Smooth muscle cell (in vitro differentiated cells): ENCODE measurements at regions not wholly inside any gene's neighbourhood (a gene's known extent, or its start where the extent isn't known, plus 50 kb on each side); places are given as distances from the start of the nearest gene placed in this dataset.
A peak's percentile ranks its signal among the peaks of the same experiment; 100 is the strongest.

Source experiments
- DNase-seq: peaks from one replicate; lab custom pipeline; 2025; ENCODE audit not compliant: unreplicated experiment; lab: John Stamatoyannopoulos, UW
- H2AFZ ChIP-seq: fragments of 200-600 bp; sonication (generic); 2 replicates; pipeline ENCODE4 v1.6.0; 2016; ENCODE audit warnings: antibody characterized with exemption, low read depth, mild to moderate bottlenecking
- H3F3A ChIP-seq: fragments of 200-600 bp; sonication (generic); 2 replicates; pipeline ENCODE4 v1.6.0; 2017; ENCODE audit warnings: antibody characterized with exemption, low read depth
- H3K27ac ChIP-seq: fragments of 200-600 bp; sonication (generic); 2 replicates; pipeline ENCODE4 v1.5.1; 2016; ENCODE audit warnings: low read depth, mild to moderate bottlenecking
- H3K27me3 ChIP-seq: fragments of 200-600 bp; sonication (generic); 2 replicates; pipeline ENCODE4 v1.6.1; 2016; ENCODE audit warnings: low read depth, mild to moderate bottlenecking
- H3K36me3 ChIP-seq: fragments of 200-600 bp; sonication (generic); 2 replicates; pipeline ENCODE4 v1.5.1; 2016; ENCODE audit warnings: low read depth
- H3K4me1 ChIP-seq: fragments of 200-600 bp; sonication (generic); 2 replicates; pipeline ENCODE4 v1.5.1; 2016; ENCODE audit warnings: low read depth
- H3K4me2 ChIP-seq: fragments of 200-600 bp; sonication (generic); 2 replicates; pipeline ENCODE4 v1.6.0; 2016; ENCODE audit warnings: mild to moderate bottlenecking
- H3K4me3 ChIP-seq: fragments of 200-600 bp; sonication (generic); 2 replicates; pipeline ENCODE4 v1.5.1; 2016; ENCODE audit warnings: mild to moderate bottlenecking
- H3K79me2 ChIP-seq: fragments of 200-600 bp; sonication (generic); 2 replicates; pipeline ENCODE4 v1.6.0; 2016; ENCODE audit warnings: low read depth, mild to moderate bottlenecking
- H3K9ac ChIP-seq: fragments of 200-600 bp; sonication (generic); 2 replicates; pipeline ENCODE4 v1.6.0; 2016; ENCODE audit warnings: low read depth
- H3K9me3 ChIP-seq: fragments of 200-600 bp; sonication (generic); replicated peaks from 2 replicates; pipeline ENCODE4 v1.5.1; 2016; ENCODE audit warnings: low read depth
- H4K20me1 ChIP-seq: fragments of 200-600 bp; sonication (generic); 2 replicates; pipeline ENCODE4 v1.6.0; 2016; ENCODE audit warnings: low read depth
- WGBS: methylation state at CpG from one replicate; pipeline ENCODE4 v1.1.7; 2016; ENCODE audit warnings: low lambda C conversion rate; 5-methylcytosine and 5-hydroxymethylcytosine counted together
- TF ChIP-seq, protein P1 (sequence below): fragments of 200-600 bp; sonication (generic); IDR thresholded peaks from 2 replicates; pipeline ENCODE4 v1.5.1; 2017; ENCODE audit warnings: borderline replicate concordance, mild to moderate bottlenecking, antibody characterized with exemption; ENCODE audit not compliant: insufficient read depth, poor library complexity, severe bottlenecking

DNA sequence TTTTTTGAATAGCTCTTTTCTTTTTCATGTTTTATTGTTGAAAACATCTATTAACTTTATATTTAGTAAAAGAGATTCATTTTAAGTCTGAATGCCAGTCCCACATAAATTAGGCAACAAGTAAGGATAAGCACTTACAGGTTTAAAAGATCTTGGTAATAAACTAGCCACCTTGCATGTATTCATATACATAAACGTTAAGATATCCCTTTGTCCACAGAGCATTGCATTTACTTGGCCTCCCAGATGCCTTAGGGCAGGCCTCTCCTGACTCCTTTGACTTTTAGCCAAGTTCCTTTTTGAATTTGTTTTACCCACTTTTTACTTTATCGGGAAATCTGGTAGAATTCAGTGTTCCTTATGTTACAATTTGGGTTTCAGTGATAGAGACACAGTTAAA lies 331.7 kb downstream of the ETNK1 start:
- Histone ChIP-seq H3K4me1 (no peaks in the 10 kb centered on the region), H3F3A (no peaks in the 10 kb centered on the region), H3K4me2 (no peak overlapping the region), H3K9me3 (no peaks in the 10 kb centered on the region), H3K27me3 (no peaks in the 10 kb centered on the region), H3K27ac (no peak overlapping the region), H3K4me3 (no peak overlapping the region), H3K36me3 (no peaks in the 10 kb centered on the region), H3K79me2 (no peaks in the 10 kb centered on the region), H3K9ac (no peak overlapping the region), H4K20me1 (no peaks in the 10 kb centered on the region), H2AFZ (no peak overlapping the region)
- 61% methylated on average over 2 of the region's 2 CpGs for WGBS
- TF ChIP-seq, protein P1, sequence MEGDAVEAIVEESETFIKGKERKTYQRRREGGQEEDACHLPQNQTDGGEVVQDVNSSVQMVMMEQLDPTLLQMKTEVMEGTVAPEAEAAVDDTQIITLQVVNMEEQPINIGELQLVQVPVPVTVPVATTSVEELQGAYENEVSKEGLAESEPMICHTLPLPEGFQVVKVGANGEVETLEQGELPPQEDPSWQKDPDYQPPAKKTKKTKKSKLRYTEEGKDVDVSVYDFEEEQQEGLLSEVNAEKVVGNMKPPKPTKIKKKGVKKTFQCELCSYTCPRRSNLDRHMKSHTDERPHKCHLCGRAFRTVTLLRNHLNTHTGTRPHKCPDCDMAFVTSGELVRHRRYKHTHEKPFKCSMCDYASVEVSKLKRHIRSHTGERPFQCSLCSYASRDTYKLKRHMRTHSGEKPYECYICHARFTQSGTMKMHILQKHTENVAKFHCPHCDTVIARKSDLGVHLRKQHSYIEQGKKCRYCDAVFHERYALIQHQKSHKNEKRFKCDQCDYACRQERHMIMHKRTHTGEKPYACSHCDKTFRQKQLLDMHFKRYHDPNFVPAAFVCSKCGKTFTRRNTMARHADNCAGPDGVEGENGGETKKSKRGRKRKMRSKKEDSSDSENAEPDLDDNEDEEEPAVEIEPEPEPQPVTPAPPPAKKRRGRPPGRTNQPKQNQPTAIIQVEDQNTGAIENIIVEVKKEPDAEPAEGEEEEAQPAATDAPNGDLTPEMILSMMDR = no peak
- DNase-seq = no peak

DNA sequence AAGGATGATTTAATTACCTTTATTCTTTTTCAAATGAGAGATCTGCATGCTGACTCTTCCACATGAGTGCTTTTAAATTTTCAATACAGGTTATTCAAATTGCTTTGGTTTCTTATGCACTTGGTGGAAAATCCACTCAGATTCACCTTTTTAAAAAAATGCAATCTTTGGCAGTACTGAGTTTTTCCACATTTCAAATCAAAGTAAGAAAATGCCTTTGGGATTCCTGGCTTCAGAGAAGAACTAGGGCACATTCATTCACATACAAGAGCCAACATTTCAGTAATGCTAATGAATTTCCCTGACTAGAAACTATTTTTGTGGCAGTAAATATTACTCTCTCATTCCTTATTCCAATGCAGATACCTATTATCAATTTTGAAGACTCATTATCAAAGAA lies 342.2 kb downstream of the ETNK1 start:
- Histone ChIP-seq H3F3A (peaks cover 3% of the 10 kb centered on the region), H3K27ac (no peak overlapping the region), H3K27me3 (no peaks in the 10 kb centered on the region), H3K79me2 (no peaks in the 10 kb centered on the region), H3K4me2 (no peak overlapping the region), H3K4me1 (no peaks in the 10 kb centered on the region), H3K36me3 (no peaks in the 10 kb centered on the region), H3K4me3 (no peak overlapping the region), H4K20me1 (no peaks in the 10 kb centered on the region), H2AFZ (no peak overlapping the region), H3K9me3 (no peaks in the 10 kb centered on the region), H3K9ac (no peak overlapping the region)
- TF ChIP-seq, protein P1 = no peak
- DNase-seq = no peak

DNA sequence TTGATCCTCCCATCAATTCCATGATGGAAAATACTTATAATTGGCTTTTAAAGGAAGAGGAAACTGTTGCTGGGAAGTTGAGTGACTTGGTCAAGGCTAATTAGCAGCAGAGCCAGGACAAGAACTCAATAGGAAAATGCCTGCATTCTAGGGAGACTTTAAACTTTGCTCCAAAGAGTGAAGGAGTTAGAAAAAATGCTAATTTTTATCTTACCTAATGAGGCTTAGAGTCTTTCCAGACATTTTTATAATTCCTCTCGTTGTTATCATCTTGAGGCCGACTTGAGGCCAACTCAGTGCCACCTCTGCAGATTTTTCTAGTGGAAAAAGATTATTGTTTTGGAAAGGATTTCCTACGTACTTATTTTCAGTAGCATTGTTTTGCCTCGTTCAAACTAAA lies 344.6 kb downstream of the ETNK1 start:
- no peaks in the 10 kb centered on the region for H3K9me3 ChIP-seq
- no peak overlapping the region for H3K27ac ChIP-seq
- no peak overlapping the region for H3K9ac ChIP-seq
- 34% methylated on average over 4 of the region's 4 CpGs for WGBS
- H3K4me3 ChIP-seq = no peak overlapping the region
- peak overlapping the region; percentile 26 for H3K4me2 ChIP-seq
- H3K36me3 ChIP-seq = no peaks in the 10 kb centered on the region
- H2AFZ ChIP-seq = peak overlapping the region; percentile 1
- no peaks in the 10 kb centered on the region for H3K79me2 ChIP-seq
- peaks cover 3% of the 10 kb centered on the region for H3F3A ChIP-seq
- TF ChIP-seq, protein P1 = no peak
- H3K27me3 ChIP-seq = no peaks in the 10 kb centered on the region
- H4K20me1 ChIP-seq = no peaks in the 10 kb centered on the region
- DNase-seq = no peak
- H3K4me1 ChIP-seq = no peaks in the 10 kb centered on the region

DNA sequence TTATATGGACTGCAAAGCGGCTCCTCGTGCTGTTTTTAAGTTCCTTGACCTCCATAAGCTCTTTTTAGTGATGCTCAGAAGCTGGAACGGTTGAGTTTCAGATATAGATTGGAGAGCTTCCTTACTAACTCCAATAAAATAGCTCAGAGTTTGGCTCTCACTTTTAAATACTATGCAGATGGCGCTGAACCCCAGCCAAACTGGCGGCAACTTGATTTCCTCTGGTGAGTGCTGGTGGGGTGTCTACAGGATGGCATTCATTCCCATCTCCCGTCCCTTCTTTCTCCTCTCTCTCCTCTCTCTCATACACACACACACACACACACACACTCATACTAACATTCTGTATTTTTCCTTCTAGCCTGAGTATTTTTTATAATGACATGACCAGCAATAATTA lies 346.3 kb downstream of the ETNK1 start:
- Histone ChIP-seq H3K27me3 (no peaks in the 10 kb centered on the region), H4K20me1 (no peaks in the 10 kb centered on the region), H3K9me3 (no peaks in the 10 kb centered on the region), H3K4me3 (no peak overlapping the region), H3K9ac (no peak overlapping the region), H3F3A (peaks cover 3% of the 10 kb centered on the region), H3K4me2 (peak overlapping the region; percentile 31), H2AFZ (peak overlapping the region; percentile 71), H3K36me3 (no peaks in the 10 kb centered on the region), H3K4me1 (no peaks in the 10 kb centered on the region), H3K79me2 (no peaks in the 10 kb centered on the region), H3K27ac (no peak overlapping the region)
- WGBS = 86% methylated on average over 6 of the region's 6 CpGs
- TF ChIP-seq, protein P1 = no peak
- no peak for DNase-seq
